K562 (cell line): ENCODE measurements at regions not wholly inside any gene's neighbourhood (a gene's known extent, or its start where the extent isn't known, plus 50 kb on each side); places are given as distances from the start of the nearest gene placed in this dataset.

Experiments
- CHCHD3 ChIP-seq: fragments of 250-450 bp; sonication (Bioruptor Pico); IDR thresholded peaks from 2 replicates; pipeline ENCODE4 v2.1.2; 2022; ENCODE audit warnings: mild to moderate bottlenecking
- ELF2 ChIP-seq: fragments of 250-450 bp; sonication (Bioruptor Pico); IDR thresholded peaks from 2 replicates; pipeline ENCODE4 v1.5.0; 2021; ENCODE audit warnings: mild to moderate bottlenecking
- MEF2A ChIP-seq: IDR thresholded peaks from 2 replicates; pipeline ENCODE4 v1.6.1; 2011; ENCODE audit warnings: low read depth, mild to moderate bottlenecking, low read length, moderate library complexity; ENCODE audit not compliant: control insufficient read depth
- POLR2B ChIP-seq: fragments of 450-650 bp; IDR thresholded peaks from 2 replicates; pipeline ENCODE4 v1.6.1; 2018; ENCODE audit warnings: low read depth; ENCODE audit not compliant: partially characterized antibody
- POLR3A ChIP-seq: IDR thresholded peaks from 2 replicates; pipeline ENCODE4 v1.6.1; 2011; ENCODE audit warnings: borderline replicate concordance, mild to moderate bottlenecking, moderate library complexity; ENCODE audit not compliant: insufficient read length, insufficient read depth; ENCODE audit errors: extremely low read depth
- PYGO2 ChIP-seq: fragments of 450-650 bp; IDR thresholded peaks from 2 replicates; pipeline ENCODE4 v1.6.1; 2016; ENCODE audit warnings: mild to moderate bottlenecking, missing genetic modification characterization, moderate library complexity, missing compliant biosample characterization
- RFX1 ChIP-seq: fragments of 450-650 bp; IDR thresholded peaks from 2 replicates; pipeline ENCODE4 v1.6.1; 2016; ENCODE audit warnings: mild to moderate bottlenecking, moderate library complexity
- SAFB ChIP-seq: fragments of 200-400 bp; formaldehyde crosslinking; IDR thresholded peaks from 2 replicates; pipeline ENCODE4 v1.6.1; 2017; ENCODE audit warnings: low read depth, low read length, borderline replicate concordance
- STAT5B ChIP-seq: fragments of 250-450 bp; sonication (Bioruptor Pico); IDR thresholded peaks from 2 replicates; pipeline ENCODE4 v1.8.0; 2021; ENCODE audit warnings: mild to moderate bottlenecking, inconsistent platforms
- ZNF41 ChIP-seq: fragments of 250-450 bp; sonication (Bioruptor Pico); conservative IDR thresholded peaks from 2 replicates; pipeline ENCODE4 v1.4.0; 2020; ENCODE audit warnings: mild to moderate bottlenecking
- TF ChIP-seq, protein P1 (sequence below), 2 experiments: fragments of 450-650 bp; formaldehyde crosslinking in 1 of 2; IDR thresholded peaks; 2 replicates each; pipeline versions ENCODE4 v1.4.0 to v1.6.1; 2014 to 2020; ENCODE audit warnings: mild to moderate bottlenecking in 2 of 2, borderline replicate concordance in 1 of 2, low read depth in 1 of 2
- TF ChIP-seq, protein P2 (sequence below): fragments of 250-450 bp; sonication (Bioruptor Pico); IDR thresholded peaks from 2 replicates; pipeline ENCODE4 v1.8.0; 2021; ENCODE audit warnings: moderate library complexity, mild to moderate bottlenecking, inconsistent platforms

- TF ChIP-seq POLR3A = no peak
- TF ChIP-seq RFX1 = no peak
- TF ChIP-seq, protein P1, sequence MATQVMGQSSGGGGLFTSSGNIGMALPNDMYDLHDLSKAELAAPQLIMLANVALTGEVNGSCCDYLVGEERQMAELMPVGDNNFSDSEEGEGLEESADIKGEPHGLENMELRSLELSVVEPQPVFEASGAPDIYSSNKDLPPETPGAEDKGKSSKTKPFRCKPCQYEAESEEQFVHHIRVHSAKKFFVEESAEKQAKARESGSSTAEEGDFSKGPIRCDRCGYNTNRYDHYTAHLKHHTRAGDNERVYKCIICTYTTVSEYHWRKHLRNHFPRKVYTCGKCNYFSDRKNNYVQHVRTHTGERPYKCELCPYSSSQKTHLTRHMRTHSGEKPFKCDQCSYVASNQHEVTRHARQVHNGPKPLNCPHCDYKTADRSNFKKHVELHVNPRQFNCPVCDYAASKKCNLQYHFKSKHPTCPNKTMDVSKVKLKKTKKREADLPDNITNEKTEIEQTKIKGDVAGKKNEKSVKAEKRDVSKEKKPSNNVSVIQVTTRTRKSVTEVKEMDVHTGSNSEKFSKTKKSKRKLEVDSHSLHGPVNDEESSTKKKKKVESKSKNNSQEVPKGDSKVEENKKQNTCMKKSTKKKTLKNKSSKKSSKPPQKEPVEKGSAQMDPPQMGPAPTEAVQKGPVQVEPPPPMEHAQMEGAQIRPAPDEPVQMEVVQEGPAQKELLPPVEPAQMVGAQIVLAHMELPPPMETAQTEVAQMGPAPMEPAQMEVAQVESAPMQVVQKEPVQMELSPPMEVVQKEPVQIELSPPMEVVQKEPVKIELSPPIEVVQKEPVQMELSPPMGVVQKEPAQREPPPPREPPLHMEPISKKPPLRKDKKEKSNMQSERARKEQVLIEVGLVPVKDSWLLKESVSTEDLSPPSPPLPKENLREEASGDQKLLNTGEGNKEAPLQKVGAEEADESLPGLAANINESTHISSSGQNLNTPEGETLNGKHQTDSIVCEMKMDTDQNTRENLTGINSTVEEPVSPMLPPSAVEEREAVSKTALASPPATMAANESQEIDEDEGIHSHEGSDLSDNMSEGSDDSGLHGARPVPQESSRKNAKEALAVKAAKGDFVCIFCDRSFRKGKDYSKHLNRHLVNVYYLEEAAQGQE (IDR thresholded peaks at IDR 0.05; ENCODE audit: borderline replicate concordance) = no peak
- TF ChIP-seq, protein P1 (CRISPR knock-in tag; IDR thresholded peaks at IDR 0.05; ENCODE audit: low read depth) = no peak
- no peak for TF ChIP-seq ELF2 (CRISPR knock-in tag)
- TF ChIP-seq ZNF41 (CRISPR knock-in tag) = no peak
- TF ChIP-seq SAFB = no peak
- no peak for TF ChIP-seq POLR2B
- no peak for TF ChIP-seq CHCHD3 (CRISPR knock-in tag)
- TF ChIP-seq MEF2A = no peak
- no peak for TF ChIP-seq STAT5B
- no peak for TF ChIP-seq PYGO2 (tag)
- TF ChIP-seq, protein P2, sequence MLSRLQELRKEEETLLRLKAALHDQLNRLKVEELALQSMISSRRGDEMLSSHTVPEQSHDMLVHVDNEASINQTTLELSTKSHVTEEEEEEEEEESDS (CRISPR knock-in tag) = no peak
These were observed 690.5 kb upstream of the ALCAM start (continued) for GRCh38 chr3:104676241-104676640.
